WERI-Rb-1 (cell line): ENCODE measurements at regions not wholly inside any gene's neighbourhood (a gene's known extent, or its start where the extent isn't known, plus 50 kb on each side); places are given as distances from the start of the nearest gene placed in this dataset.

Source experiments
- DNase-seq: peaks from one replicate; pipeline ENCODE4 v3.0.0-alpha.2; 2020
- H3K27ac ChIP-seq: fragments of 250-450 bp; sonication (Bioruptor Pico); 2 replicates; pipeline ENCODE4 v1.5.1; 2020; ENCODE audit warnings: mild to moderate bottlenecking, moderate library complexity
- H3K27me3 ChIP-seq: fragments of 250-450 bp; sonication (Bioruptor Pico); 2 replicates; pipeline ENCODE4 v1.5.1; 2021; ENCODE audit warnings: mild to moderate bottlenecking, low read depth, moderate library complexity; ENCODE audit not compliant: insufficient read depth, severe bottlenecking
- H3K36me3 ChIP-seq: fragments of 250-450 bp; sonication (Bioruptor Pico); 2 replicates; pipeline ENCODE4 v1.5.1; 2020; ENCODE audit warnings: mild to moderate bottlenecking, moderate library complexity
- H3K4me3 ChIP-seq: 2 replicates; pipeline ENCODE4 v1.5.1; 2011; ENCODE audit warnings: low read depth, mild to moderate bottlenecking, control low read depth, low read length
- H3K9me3 ChIP-seq: fragments of 250-450 bp; sonication (Bioruptor Pico); 2 replicates; pipeline ENCODE4 v1.5.1; 2021; ENCODE audit warnings: mild to moderate bottlenecking, moderate library complexity; ENCODE audit not compliant: severe bottlenecking
- TF ChIP-seq, protein P1 (sequence below): IDR thresholded peaks from 2 replicates; pipeline ENCODE4 v1.5.1; 2011; ENCODE audit warnings: low read depth, mild to moderate bottlenecking, control low read depth, inconsistent platforms, low read length

DNA sequence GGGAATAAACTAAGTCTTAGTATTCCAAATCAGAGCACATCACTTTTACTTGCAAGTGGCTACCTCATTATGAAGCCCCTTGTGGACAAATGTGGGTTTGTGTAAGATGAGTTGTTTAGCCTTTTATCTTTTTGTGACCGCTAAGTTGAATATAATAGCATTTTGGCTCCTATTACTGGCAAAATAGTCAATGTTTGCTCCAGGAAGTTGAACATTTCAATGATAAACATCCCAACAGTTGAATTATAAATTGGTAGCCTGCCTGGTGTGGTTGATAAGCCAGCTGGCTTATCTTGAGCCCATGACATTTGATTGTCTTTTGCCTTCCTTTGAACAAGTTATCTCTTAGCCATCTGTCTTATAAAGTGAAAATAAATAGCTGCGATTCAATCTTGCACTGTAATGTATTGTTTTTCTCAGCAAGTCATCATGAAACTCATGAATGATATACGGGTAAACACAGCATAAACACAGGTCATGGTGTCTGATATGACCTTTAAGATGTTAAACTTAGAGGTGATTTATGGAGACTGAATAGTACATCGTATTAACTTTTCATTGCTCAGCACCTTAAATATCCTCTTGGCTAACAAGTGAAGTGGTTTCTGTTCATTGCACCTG, 338.4 kb downstream of the SOCS6 start:
- no peaks in the 10 kb centered on the region for H3K9me3 ChIP-seq
- H3K4me3 ChIP-seq: no peak overlapping the region
- TF ChIP-seq, protein P1, sequence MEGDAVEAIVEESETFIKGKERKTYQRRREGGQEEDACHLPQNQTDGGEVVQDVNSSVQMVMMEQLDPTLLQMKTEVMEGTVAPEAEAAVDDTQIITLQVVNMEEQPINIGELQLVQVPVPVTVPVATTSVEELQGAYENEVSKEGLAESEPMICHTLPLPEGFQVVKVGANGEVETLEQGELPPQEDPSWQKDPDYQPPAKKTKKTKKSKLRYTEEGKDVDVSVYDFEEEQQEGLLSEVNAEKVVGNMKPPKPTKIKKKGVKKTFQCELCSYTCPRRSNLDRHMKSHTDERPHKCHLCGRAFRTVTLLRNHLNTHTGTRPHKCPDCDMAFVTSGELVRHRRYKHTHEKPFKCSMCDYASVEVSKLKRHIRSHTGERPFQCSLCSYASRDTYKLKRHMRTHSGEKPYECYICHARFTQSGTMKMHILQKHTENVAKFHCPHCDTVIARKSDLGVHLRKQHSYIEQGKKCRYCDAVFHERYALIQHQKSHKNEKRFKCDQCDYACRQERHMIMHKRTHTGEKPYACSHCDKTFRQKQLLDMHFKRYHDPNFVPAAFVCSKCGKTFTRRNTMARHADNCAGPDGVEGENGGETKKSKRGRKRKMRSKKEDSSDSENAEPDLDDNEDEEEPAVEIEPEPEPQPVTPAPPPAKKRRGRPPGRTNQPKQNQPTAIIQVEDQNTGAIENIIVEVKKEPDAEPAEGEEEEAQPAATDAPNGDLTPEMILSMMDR: no peak
- H3K27ac ChIP-seq: no peak overlapping the region
- H3K36me3 ChIP-seq: no peaks in the 10 kb centered on the region
- H3K27me3 ChIP-seq: no peaks in the 10 kb centered on the region
- DNase-seq: no peak

DNA sequence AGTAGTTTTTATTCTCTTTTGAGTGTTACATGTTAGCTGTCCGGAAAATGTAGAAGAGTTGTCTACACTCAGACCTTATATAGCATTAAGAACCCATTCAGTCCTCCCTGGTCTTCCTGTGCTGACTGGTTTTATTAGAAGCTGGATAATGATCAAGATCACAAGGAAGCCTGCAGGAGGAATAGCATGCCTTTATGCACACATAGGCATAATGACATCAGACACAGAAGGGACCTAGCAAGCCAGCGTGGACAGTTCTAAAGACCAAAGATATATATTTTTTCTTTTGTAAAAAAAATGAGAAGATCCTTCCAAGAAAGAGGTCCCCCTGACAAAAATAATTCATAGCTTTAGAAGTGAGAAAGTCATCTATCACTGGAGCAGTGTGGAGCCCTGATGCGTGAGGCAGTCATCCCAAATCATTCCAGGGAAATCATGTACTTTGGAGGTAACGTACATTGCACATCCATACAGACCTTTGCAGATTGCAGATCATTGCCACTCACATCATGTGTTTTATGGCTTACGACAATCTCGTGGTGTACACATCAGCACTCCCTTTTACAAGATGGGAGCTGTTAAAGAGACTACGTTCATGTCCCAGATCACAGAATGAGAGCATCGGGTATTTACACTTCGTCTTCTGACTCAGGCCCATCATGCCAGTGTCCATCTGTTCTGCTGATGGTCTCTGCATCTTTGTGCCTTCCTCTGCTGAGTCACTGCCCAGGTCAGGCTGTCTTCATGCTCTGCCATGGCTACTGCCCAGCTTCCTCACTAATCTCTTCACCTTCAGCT, 334.0 kb downstream of the SOCS6 start:
- TF ChIP-seq, protein P1: no peak
- DNase-seq: no peak
- H3K36me3 ChIP-seq: no peaks in the 10 kb centered on the region

DNA sequence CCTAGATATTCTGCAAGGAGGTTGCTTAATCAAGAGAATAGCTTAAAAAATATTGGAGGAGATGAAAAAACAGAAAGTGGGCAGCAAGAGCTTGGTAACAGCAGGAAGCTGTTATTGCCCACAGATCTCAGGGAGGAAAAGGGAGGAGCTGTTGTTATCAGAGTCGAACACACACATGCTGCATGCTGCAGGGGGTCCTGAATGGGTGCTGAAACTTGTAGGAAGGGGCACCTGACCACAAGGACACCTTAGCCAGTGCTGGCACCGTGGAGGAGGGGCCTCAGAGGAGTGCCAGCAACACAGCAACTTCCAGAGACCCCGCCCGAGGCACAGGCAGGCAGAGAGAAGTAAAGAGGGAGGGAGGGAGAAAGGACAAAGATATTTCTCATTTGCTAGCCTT, 332.9 kb downstream of the SOCS6 start:
- Histone ChIP-seq H3K36me3 (no peaks in the 10 kb centered on the region), H3K4me3 (no peak overlapping the region), H3K27ac (no peak overlapping the region), H3K9me3 (no peaks in the 10 kb centered on the region), H3K27me3 (no peaks in the 10 kb centered on the region)
- no peak for DNase-seq
- TF ChIP-seq, protein P1: no peak

More for the DNA sequence above, 334.0 kb downstream of the SOCS6 start:
- no peaks in the 10 kb centered on the region for H3K27me3 ChIP-seq
- no peaks in the 10 kb centered on the region for H3K9me3 ChIP-seq
- H3K4me3 ChIP-seq: no peak overlapping the region
- no peak overlapping the region for H3K27ac ChIP-seq

DNA sequence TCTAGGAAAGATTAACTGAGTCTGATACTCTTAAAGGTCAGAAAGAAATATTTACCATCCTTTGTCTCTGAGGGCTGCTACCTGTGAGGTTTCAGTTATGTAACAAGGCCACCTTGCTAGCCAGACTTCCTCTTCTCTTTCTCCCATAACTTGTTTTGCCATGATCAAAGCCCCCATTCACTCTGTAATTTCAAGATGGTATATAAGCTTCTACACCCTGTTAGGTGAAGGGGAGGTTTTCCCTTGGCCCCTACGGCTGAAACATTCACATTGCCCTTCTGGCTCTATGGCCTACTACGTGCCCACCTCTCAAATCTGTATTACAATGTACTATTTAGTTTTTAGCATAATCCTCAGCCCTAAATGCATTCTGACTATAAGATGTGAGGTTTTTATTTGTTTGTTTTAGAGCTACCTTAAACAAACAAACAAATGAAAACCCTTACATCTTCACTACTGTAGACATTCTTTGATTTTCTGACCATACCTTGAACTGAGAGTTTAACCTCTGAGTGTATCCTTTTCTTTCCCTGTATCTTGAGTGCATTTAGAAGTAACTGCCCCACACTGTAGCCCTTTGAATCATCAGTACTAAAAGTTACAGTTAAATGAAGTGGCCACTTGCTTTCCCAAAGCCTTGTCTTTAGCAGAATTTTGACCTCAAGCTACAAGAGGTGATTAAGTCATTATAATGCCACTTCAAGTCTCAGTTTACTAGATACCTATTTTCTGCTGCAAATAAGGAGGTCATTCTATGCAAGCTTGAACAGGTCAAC, 332.2 kb downstream of the SOCS6 start:
- Histone ChIP-seq H3K27ac (no peak overlapping the region), H3K9me3 (no peaks in the 10 kb centered on the region)
- DNase-seq: no peak

GRCh38 chr18:70617020-70617763, 328.3 kb downstream of the SOCS6 start:
- no peaks in the 10 kb centered on the region for H3K27me3 ChIP-seq
- H3K9me3 ChIP-seq: no peaks in the 10 kb centered on the region
- H3K27ac ChIP-seq: no peak overlapping the region
- H3K4me3 ChIP-seq: no peak overlapping the region
- TF ChIP-seq, protein P1: no peak
- DNase-seq: no peak
- no peaks in the 10 kb centered on the region for H3K36me3 ChIP-seq

More for the DNA sequence above, 332.2 kb downstream of the SOCS6 start:
- no peaks in the 10 kb centered on the region for H3K36me3 ChIP-seq
- TF ChIP-seq, protein P1: no peak
- H3K27me3 ChIP-seq: no peaks in the 10 kb centered on the region
- no peak overlapping the region for H3K4me3 ChIP-seq
